CD14-positive monocyte (primary cell): ENCODE measurements at regions not wholly inside any gene's neighbourhood (a gene's known extent, or its start where the extent isn't known, plus 50 kb on each side); places are given as distances from the start of the nearest gene placed in this dataset.

Experiments
- DNase-seq, 3 donors: peaks; one replicate each; pipeline ENCODE4 v3.0.0-alpha.2; 2011 to 2022
- H2AFZ ChIP-seq: 2 replicates; pipeline ENCODE4 v1.6.0; 2012; ENCODE audit warnings: mild to moderate bottlenecking, low read depth, low read length, inconsistent platforms; ENCODE audit not compliant: insufficient read depth, poor library complexity, severe bottlenecking
- H3K27ac ChIP-seq, 2 donors: 1 replicate in 1 of 2; 2 replicates in 1 of 2; pipeline ENCODE4 v1.5.1; 2012 to 2013; ENCODE audit warnings: low read length in 2 of 2, control low read depth in 1 of 2, inconsistent platforms in 1 of 2, low read depth in 1 of 2, mild to moderate bottlenecking in 1 of 2
- H3K27me3 ChIP-seq, 2 donors: one replicate each; pipeline versions ENCODE4 v1.6.0 to v1.6.1; 2011 to 2013; ENCODE audit warnings: low read length in 2 of 2; ENCODE audit not compliant: control insufficient read depth in 2 of 2, insufficient read depth in 2 of 2
- H3K36me3 ChIP-seq, 2 donors: replicated peaks in 1 of 2; 1 replicate in 1 of 2; 2 replicates in 1 of 2; pipeline versions ENCODE4 v1.5.1 to v1.6.1; 2012 to 2013; ENCODE audit warnings: low read length in 2 of 2, control low read depth in 1 of 2, inconsistent platforms in 1 of 2, mild to moderate bottlenecking in 1 of 2; ENCODE audit not compliant: insufficient read depth in 2 of 2, control insufficient read depth in 1 of 2
- H3K4me1 ChIP-seq, 2 donors: 1 replicate in 1 of 2; 2 replicates in 1 of 2; pipeline versions ENCODE4 v1.5.1 to v1.6.1; 2012 to 2013; ENCODE audit warnings: low read length in 2 of 2, control low read depth in 1 of 2, inconsistent platforms in 1 of 2, mild to moderate bottlenecking in 1 of 2, moderate library complexity in 1 of 2; ENCODE audit not compliant: insufficient read depth in 2 of 2, control insufficient read depth in 1 of 2
- H3K4me2 ChIP-seq: replicated peaks from 2 replicates; pipeline ENCODE3; 2012; ENCODE audit warnings: low read length, moderate library complexity, mild to moderate bottlenecking; ENCODE audit not compliant: poor library complexity, severe bottlenecking; ENCODE audit errors: extremely low read depth
- H3K4me3 ChIP-seq, 3 experiments: fragments of 200-600 bp in 1 of 3; sonication (generic) in 1 of 3; replicated peaks in 1 of 3; 1 replicate in 2 of 3; 2 replicates in 1 of 3; pipeline ENCODE4 v1.5.1; 2011 to 2013; ENCODE audit warnings: low read length in 3 of 3, mild to moderate bottlenecking in 3 of 3, control low read depth in 2 of 3, low read depth in 2 of 3, inconsistent platforms in 1 of 3, moderate library complexity in 1 of 3
- H3K79me2 ChIP-seq: 2 replicates; pipeline ENCODE4 v1.6.0; 2012; ENCODE audit warnings: mild to moderate bottlenecking, control low read depth, inconsistent platforms, low read length, moderate library complexity; ENCODE audit not compliant: insufficient read depth
- H3K9ac ChIP-seq: 2 replicates; pipeline ENCODE4 v1.6.0; 2017; ENCODE audit warnings: low read length, mild to moderate bottlenecking; ENCODE audit not compliant: insufficient read depth, poor library complexity, severe bottlenecking
- H3K9me3 ChIP-seq, 2 donors: replicated peaks in 1 of 2; 1 replicate in 1 of 2; 2 replicates in 1 of 2; pipeline versions ENCODE4 v1.5.1 to v1.6.1; 2012 to 2013; ENCODE audit warnings: low read length in 2 of 2, control low read depth in 1 of 2; ENCODE audit not compliant: control insufficient read depth in 1 of 2, insufficient read depth in 1 of 2
- H4K20me1 ChIP-seq: 2 replicates; pipeline ENCODE4 v1.6.0; 2012; ENCODE audit warnings: mild to moderate bottlenecking, low read length, control low read depth, moderate library complexity; ENCODE audit not compliant: insufficient read depth
- H3K27ac Mint-ChIP-seq, 7 donors: one replicate each; pipeline ENCODE4 v1.8.0; 2020; ENCODE audit warnings: mild to moderate bottlenecking in 7 of 7, mixed read lengths in 7 of 7, moderate library complexity in 6 of 7, inconsistent platforms in 2 of 7
- H3K27me3 Mint-ChIP-seq, 3 donors: one replicate each; pipeline ENCODE4 v1.8.0; 2021 to 2022; ENCODE audit warnings: low read depth in 3 of 3, mild to moderate bottlenecking in 3 of 3, mixed read lengths in 3 of 3, moderate library complexity in 3 of 3, inconsistent platforms in 1 of 3
- H3K36me3 Mint-ChIP-seq, 2 donors: one replicate each; pipeline ENCODE4 v1.8.0; 2020; ENCODE audit warnings: mixed read lengths in 2 of 2, inconsistent platforms in 1 of 2, mild to moderate bottlenecking in 1 of 2
- H3K4me1 Mint-ChIP-seq: one replicate; pipeline ENCODE4 v1.8.0; 2020; ENCODE audit warnings: mild to moderate bottlenecking, mixed read lengths
- H3K4me3 Mint-ChIP-seq, 2 donors: one replicate each; pipeline ENCODE4 v1.8.0; 2020; ENCODE audit warnings: mild to moderate bottlenecking in 2 of 2, mixed read lengths in 2 of 2, moderate library complexity in 1 of 2
- H3K9me3 Mint-ChIP-seq, 7 donors: one replicate each; pipeline ENCODE4 v1.8.0; 2020 to 2022; ENCODE audit warnings: mixed read lengths in 7 of 7, mild to moderate bottlenecking in 6 of 7, moderate library complexity in 6 of 7, inconsistent platforms in 2 of 7
- CTCF ChIP-seq: fragments of 200-600 bp; IDR thresholded peaks from one replicate; pipeline ENCODE4 v1.8.0; 2022; ENCODE audit warnings: antibody characterized with exemption, mild to moderate bottlenecking
- WGBS: methylation state at CpG from one replicate; pipeline ENCODE4 v1.1.5; 2013; ENCODE audit warnings: missing lambda C conversion rate; ENCODE audit not compliant: insufficient coverage; 5-methylcytosine and 5-hydroxymethylcytosine counted together
- intact Hi-C, 2 donors: fragments of 100-400 bp; cut with micrococcal nuclease; formaldehyde crosslinking; loops; one replicate each; pipeline versions ENCODE4 v1.15.0 to v1.15.1; 2023

GRCh38 chr4:126701756-126702155 is 931.0 kb upstream of the INTU start:
- no peak for TF ChIP-seq CTCF
- H3K36me3 Mint-ChIP-seq = no peaks in the 10 kb centered on the region
- no peak overlapping the region for H3K9ac ChIP-seq
- intact Hi-C loops = no loop called here
- H3K27ac ChIP-seq = no peak overlapping the region
- no peak overlapping the region for H3K4me3 Mint-ChIP-seq
- no peak overlapping the region for H3K27ac Mint-ChIP-seq
- H3K36me3 ChIP-seq = no peaks in the 10 kb centered on the region
- no peaks in the 10 kb centered on the region for H3K79me2 ChIP-seq
- H3K4me3 ChIP-seq = no peak overlapping the region
- H3K27me3 ChIP-seq = no peaks in the 10 kb centered on the region
- H3K27me3 Mint-ChIP-seq = peaks cover 0 to 2% (median 0%) of the 10 kb centered on the region in 3 donors
- no peaks in the 10 kb centered on the region for H3K4me1 ChIP-seq
- H4K20me1 ChIP-seq = no peaks in the 10 kb centered on the region
- 90% methylated on average over 2 of the region's 2 CpGs for WGBS
- H2AFZ ChIP-seq = no peak overlapping the region
- H3K9me3 Mint-ChIP-seq = peaks cover 0 to 3% (median 0%) of the 10 kb centered on the region in 7 donors
- H3K4me2 ChIP-seq = no peak overlapping the region
- H3K4me1 Mint-ChIP-seq = no peaks in the 10 kb centered on the region
- no peak for DNase-seq
- H3K9me3 ChIP-seq = no peaks in the 10 kb centered on the region

- no peak overlapping the region for H3K27ac Mint-ChIP-seq
- WGBS = no CpG with 5 or more reads among the region's 1 CpG
Observed at GRCh38 chr4:126702747-126703146, 930.0 kb upstream of the INTU start.

More at GRCh38 chr4:126702747-126703146, 930.0 kb upstream of the INTU start:
- Mint-ChIP-seq H3K4me1 (no peaks in the 10 kb centered on the region), H3K27me3 (peaks cover 0 to 2% (median 0%) of the 10 kb centered on the region in 3 donors), H3K4me3 (no peak overlapping the region), H3K9me3 (peaks cover 0 to 3% (median 0%) of the 10 kb centered on the region in 7 donors), H3K36me3 (no peaks in the 10 kb centered on the region)
- intact Hi-C loops = no loop called here
- no peak overlapping the region for H3K4me2 ChIP-seq
- H3K36me3 ChIP-seq = no peaks in the 10 kb centered on the region
- TF ChIP-seq CTCF = no peak
- no peak for DNase-seq
- H3K79me2 ChIP-seq = no peaks in the 10 kb centered on the region
- H3K4me1 ChIP-seq = no peaks in the 10 kb centered on the region
- no peaks in the 10 kb centered on the region for H3K9me3 ChIP-seq
- no peak overlapping the region for H3K27ac ChIP-seq
- H3K9ac ChIP-seq = no peak overlapping the region
- no peak overlapping the region for H3K4me3 ChIP-seq
- H2AFZ ChIP-seq = no peak overlapping the region
- no peaks in the 10 kb centered on the region for H3K27me3 ChIP-seq
- H4K20me1 ChIP-seq = no peaks in the 10 kb centered on the region
